Non-pigmented ciliary epithelial cell (primary cell): ENCODE measurements at regions not wholly inside any gene's neighbourhood (a gene's known extent, or its start where the extent isn't known, plus 50 kb on each side); places are given as distances from the start of the nearest gene placed in this dataset.

Experiments
- DNase-seq: peaks from one replicate; pipeline ENCODE4 v3.0.0-alpha.2; 2010; ENCODE audit warnings: low read depth

DNA sequence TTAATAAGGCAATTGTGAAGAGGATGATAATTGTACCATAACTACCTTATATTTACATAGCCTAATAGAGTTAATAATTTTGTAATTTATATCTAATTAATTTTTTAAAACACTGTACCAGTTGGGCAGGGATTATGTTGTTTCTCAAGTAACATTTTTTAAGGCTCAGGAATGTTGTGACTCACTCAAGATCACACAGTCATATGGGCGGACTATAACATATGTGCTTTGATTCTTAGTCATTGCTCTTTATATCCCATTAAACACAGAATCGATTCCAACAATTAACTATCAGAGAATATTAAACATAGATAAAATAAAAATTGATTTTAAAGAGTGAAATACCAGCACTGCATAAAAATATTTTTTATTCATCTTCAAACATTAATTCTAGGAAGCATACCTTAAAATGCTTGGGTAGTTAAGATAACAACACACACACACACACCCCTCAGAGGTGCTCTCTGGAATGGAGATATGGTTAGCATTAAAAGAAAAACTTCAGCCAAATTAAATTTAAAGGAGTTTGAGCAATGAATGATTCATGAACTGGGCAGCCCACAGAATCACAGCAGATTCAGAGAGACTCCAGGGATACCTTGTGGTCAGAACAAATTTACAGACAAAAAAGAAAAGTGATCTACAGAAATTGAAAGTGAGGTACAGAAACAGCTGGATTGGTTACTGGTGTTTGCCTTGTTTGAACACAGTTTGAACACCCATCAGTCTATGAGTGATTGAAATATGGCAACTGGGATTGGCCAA is 869.4 kb upstream of the ID2 start:
- DNase-seq, result peak; percentile 17

DNA sequence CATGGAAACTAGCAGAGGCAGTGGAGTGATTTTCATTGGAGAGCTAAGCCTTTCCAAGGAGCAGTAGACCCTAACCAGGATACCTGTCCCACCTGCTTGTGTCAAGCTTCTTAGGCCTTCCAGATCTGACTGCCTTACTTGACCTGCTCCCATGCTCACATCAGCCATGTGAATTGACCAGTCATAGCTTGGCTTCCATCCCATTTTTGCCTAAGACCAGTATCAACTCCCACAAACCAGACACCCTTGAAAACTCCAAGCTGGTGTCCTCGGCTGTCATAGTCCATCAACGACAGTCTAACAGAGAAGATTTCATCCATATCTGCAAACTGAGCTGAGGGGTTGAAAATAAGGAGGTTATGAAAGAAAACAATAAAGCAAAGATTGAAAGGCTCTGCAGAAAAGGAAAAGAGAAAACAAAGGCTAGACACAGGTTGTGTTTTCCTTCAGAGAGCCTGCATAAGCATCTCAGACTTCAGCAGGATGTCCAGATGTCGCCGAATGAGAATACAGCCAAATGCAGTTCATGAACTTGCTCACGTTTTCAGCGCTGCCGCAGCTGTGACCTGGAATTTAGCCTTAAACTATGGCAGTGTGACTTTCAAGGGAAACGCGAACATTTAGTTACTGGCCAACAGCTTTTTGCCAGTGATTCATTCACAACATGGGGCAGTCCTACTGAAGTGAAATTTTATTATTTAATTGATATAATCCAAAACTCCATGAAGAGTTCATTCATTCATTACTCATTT is 868.1 kb upstream of the ID2 start:
- DNase-seq, result no peak

- no peak for DNase-seq
These were observed 866.1 kb upstream of the ID2 start for GRCh38 chr2:7815726-7816125.

GRCh38 chr2:7816233-7816632 is 865.6 kb upstream of the ID2 start:
- DNase-seq, result no peak

GRCh38 chr2:7816944-7817343 is 864.9 kb upstream of the ID2 start:
- no peak for DNase-seq

- no peak for DNase-seq
These were observed 862.5 kb upstream of the ID2 start for GRCh38 chr2:7819316-7819715.

DNA sequence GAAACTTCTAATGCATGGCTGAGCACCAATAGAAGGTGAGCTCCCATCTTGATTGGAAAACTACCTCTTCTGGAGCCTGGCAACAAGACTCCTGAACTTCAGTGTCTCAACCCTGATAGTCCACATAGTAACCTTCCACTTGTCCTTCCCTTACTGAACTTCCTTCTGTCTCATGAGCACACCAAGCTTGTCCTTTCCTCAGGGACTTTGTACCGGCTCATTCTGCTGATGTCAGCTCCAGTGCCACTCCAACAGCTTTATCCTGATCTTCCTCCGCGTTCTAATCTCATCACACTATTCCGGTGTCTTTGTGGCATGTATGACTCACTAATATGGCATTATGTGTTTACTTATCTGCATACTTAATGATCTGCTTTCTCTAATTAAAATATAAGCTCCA is 862.0 kb upstream of the ID2 start:
- DNase-seq, result no peak

GRCh38 chr2:7824211-7824610 is 857.6 kb upstream of the ID2 start:
- no peak for DNase-seq

- peak; percentile 45 for DNase-seq
These were observed 856.1 kb upstream of the ID2 start for GRCh38 chr2:7825591-7826312.

GRCh38 chr2:7826656-7827055 is 855.2 kb upstream of the ID2 start:
- DNase-seq, result no peak

DNA sequence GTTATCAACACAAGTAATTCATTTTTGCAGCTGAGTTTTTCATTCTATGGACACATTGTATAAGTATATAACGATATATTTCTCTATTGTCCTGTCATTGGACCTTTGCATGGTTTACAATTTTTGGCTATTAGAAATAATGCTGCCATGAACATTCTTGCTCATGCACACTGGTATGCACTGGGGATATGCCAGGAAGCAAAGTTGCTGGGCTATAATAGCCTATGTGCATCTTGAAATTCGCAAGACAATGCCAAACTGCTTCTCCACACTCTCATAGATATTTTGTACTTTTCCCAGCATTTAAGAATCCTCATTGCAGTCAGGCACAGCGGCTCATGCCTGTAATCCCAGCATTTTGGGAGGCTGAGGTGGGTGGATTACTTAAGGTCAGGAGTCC is 852.6 kb upstream of the ID2 start:
- no peak for DNase-seq

DNA sequence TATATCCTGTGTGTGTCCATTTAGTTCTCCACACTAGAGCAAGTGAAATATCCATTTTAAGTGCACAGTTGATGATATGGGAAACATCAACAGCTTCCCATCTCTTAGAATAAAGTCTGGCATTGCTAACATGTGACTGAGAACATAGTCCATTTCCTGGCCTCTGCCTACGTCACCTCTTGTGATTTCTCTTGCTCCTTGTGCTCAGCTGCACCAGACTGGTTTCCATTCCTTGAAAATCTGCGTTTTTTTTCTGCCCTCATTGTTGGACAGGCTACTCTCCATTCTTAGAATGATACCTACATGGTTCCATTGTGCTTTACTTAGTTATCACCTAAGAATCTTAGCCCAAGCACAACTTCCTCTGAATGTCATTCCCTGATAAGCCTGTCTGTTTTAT is 851.2 kb upstream of the ID2 start:
- DNase-seq, result no peak

DNA sequence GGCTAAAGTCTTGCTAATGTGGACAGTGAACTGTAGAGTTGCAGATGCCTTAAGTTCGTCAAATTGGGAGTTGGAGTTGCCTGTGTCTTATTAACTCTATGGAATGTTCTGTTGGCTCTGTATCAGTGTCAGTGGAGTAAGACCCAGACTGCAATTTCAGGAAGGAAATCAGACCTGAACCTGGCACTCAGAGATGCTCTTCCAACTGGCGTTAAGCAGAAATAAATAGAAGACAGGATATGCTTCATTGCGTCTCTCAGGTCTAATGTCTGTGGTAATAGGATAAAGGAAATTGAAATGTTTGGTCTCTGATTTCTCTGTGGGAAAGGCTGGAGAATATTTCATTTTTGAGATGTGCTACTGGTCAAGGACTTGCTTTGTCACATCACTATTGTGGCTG is 846.7 kb upstream of the ID2 start:
- DNase-seq, result no peak

- no peak for DNase-seq
These were observed 845.9 kb upstream of the ID2 start for GRCh38 chr2:7835693-7836680.

- DNase-seq, result no peak
These were observed 844.6 kb upstream of the ID2 start for GRCh38 chr2:7837237-7837760.

- no peak for DNase-seq
These were observed 843.2 kb upstream of the ID2 start for GRCh38 chr2:7838669-7839068.

- DNase-seq, result no peak
These were observed 841.0 kb upstream of the ID2 start for GRCh38 chr2:7840651-7841380.

- no peak for DNase-seq
These were observed 840.1 kb upstream of the ID2 start for GRCh38 chr2:7841751-7842150.

DNA sequence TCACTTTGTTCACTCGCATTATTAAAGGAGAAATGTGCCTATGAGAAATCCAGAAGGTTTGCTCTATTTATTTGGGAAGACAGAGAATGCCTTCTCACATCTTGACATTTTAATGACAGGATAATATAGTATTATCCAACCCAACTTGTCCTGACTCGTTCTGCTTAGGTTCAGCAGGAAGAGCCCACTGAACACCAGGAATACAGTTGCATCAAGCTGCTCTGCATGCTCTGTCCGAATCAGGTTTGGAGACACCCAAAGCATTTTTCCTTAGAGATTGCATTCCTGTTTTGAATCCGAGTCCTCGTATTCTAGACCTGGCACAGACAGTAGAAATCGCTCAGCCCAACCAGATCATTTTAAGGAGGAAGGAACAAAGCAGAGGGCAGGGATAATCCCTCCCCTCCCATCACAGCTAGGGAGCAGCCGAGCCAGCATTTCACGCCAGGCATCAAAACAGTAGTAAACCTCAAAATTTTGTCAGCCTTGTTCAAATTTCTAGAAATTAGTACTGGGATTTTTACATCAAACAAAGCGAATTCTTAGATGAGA is 837.4 kb upstream of the ID2 start:
- DNase-seq, result no peak

- no peak for DNase-seq
These were observed 836.5 kb upstream of the ID2 start for GRCh38 chr2:7845332-7845731.

DNA sequence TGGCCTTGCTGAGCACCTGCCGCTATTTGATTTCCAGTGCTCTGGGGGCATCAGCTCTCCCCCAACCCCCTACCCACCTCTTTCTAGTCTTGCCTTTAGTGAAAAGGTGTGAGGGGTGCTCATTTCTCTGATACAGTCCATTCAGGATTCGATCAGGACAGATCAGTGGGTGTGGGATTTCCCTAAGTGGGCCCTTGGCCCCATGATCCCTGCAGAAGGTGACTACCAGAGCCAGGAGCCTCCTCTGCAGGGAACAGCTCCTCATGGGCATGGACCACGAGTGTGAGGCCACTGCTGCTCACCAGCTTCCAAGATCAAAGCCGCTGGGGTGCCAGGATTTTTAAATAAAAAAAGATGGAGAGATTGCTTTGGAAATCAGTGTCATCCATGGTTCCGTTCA is 835.2 kb upstream of the ID2 start:
- no peak for DNase-seq
